ENCODE measurements at regions not wholly inside any gene's neighbourhood (a gene's known extent, or its start where the extent isn't known, plus 50 kb on each side); places are given as distances from the start of the nearest gene placed in this dataset.

DNA sequence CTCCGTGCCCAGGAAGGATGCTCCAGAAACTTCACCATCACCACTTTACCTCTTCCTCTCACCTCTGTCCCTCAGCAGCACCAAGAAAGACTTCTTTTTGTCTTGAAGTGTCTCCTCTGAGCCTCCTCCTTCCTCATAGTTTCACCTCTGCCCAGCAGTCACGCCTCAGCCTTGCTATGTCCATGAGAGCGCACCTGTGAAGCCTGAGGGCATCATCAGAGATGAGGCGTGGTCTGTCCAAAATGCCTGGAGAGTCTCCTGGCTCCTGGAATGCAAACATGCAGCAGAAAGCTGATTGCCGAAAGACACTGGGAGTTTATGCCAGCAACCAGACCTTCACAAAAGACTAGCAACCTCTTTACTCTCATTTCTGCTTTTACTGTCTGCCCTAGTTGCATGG is 336.6 kb downstream of the TEX29 start:
- Histone ChIP-seq H3K4me1 (ENCODE audit: low read depth) (no peaks in the 10 kb centered on the region), H3K36me3 (ENCODE audit: low read depth) (no peaks in the 10 kb centered on the region), H3K9me3 (no peaks in the 10 kb centered on the region), H3K4me3 (no peak overlapping the region)
- DNase-seq (no peak), ATAC-seq (no peak)
- intact Hi-C loops (cut with DNase I, micrococcal nuclease): no loop called here
- TF ChIP-seq CTCF (IDR thresholded peaks at IDR 0.05): no peak

DNA sequence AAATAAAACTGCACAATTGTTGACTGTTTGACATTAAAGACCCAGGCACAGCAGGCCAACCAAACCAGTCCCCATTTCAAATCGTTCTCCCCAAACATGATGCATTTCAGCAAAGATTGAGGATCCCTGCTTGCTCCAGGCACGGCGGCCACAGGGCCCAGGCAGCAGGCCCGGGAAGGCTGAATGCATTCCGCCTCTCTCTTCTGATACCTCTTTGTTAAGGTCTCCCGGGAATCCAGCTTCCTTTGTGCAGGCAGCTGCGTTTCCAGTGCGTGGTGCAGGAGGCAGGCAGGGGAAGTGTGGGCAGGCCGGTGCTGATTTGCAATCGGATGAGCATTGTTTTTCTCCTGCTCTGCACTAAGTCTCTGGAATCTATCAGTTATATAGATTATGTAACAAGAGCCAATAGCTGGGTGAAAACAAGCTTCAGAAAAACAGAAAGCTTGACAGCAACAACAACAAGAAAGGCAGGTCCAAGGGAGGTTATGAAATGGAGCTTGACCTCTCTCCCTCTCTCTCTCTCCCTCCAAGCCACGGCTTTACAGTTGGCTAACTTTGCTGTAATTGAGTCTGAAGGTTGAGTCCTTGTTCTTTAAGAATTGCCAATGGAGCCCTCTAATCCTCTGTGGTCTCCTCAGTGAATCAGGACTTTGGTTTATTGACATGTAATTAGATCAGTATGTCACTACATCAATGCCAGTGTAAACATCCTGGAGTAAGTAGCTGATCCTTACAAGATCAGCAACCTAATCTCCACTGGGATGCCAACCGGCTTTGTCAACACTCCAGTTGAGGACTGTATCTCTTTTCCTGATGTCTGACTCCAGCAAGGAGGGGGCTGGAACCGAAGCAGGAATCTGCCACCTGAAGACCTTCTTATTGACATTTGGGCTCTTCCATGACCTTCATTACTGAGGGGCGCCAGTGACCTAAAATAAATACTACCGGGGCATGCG is 338.0 kb downstream of the TEX29 start:
- intact Hi-C loops (cut with DNase I, micrococcal nuclease): no loop called here
- Histone ChIP-seq H3K4me3 (no peak overlapping the region), H3K4me1 (ENCODE audit: low read depth) (no peaks in the 10 kb centered on the region), H3K36me3 (ENCODE audit: low read depth) (no peaks in the 10 kb centered on the region), H3K9me3 (no peaks in the 10 kb centered on the region)
- ATAC-seq: no peak
- no peak for TF ChIP-seq CTCF (IDR thresholded peaks at IDR 0.05)
- no peak for DNase-seq

DNA sequence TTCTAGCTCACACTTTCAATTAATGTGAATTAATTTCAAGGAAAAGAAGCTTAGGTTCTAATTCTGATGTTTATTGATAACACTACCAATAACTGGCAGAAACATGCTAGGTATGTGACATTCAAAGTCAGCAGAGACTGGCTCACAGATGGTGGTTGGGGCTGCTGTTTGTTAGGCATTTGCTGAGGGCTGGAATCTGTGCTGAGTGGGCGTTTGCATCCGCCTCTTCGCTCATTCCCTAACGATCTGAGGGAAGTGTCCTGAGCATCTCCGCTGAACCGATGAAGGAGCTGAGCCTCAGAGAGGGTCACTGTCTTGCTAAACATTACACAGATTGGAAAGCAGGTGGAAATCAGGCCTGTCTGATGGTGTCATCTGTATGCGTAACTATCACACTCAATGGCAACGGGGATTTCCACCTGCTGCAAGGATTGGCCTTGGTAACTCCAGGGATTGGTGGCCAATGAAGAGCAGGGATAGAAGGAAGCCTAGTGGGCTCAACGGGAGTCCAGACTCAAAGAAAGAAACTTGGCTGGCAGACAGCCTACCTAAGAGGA is 338.9 kb downstream of the TEX29 start:
- H3K4me1 ChIP-seq (ENCODE audit: low read depth): no peaks in the 10 kb centered on the region
- no peak for DNase-seq

GRCh38 chr13:111659842-111660241 is 339.4 kb downstream of the TEX29 start:
- Histone ChIP-seq H3K4me1 (ENCODE audit: low read depth) (no peaks in the 10 kb centered on the region), H3K36me3 (ENCODE audit: low read depth) (no peaks in the 10 kb centered on the region), H3K9me3 (no peaks in the 10 kb centered on the region), H3K4me3 (no peak overlapping the region)
- DNase-seq (no peak), ATAC-seq (no peak)
- no peak for TF ChIP-seq CTCF (IDR thresholded peaks at IDR 0.05)
- intact Hi-C loops (cut with DNase I, micrococcal nuclease): no loop called here

More for the DNA sequence above, 338.9 kb downstream of the TEX29 start:
- intact Hi-C loops (cut with DNase I, micrococcal nuclease): no loop called here
- H3K9me3 ChIP-seq: no peaks in the 10 kb centered on the region
- H3K4me3 ChIP-seq: no peak overlapping the region
- H3K36me3 ChIP-seq (ENCODE audit: low read depth): no peaks in the 10 kb centered on the region
- no peak for ATAC-seq
- TF ChIP-seq CTCF (IDR thresholded peaks at IDR 0.05): no peak

DNA sequence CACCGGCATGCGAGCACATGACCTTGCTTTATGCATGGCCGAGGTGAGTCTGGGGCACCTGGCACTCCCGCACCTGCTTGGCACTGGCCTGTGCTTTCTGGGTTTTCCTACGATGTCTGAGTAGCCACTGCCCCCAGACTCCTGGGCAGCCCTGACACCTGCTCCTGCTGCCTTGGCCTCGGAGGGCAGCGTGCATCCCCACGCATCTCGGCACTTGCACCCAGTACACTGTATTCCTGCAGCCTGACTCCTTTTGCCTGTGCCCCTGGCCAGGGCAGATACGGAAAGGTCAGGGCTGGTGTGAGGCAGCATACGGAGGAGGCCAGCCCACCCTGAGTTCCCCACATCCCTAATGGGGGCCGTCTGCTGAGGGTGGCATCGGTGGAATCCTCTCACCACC is 340.6 kb downstream of the TEX29 start:
- no peak for ATAC-seq
- DNase-seq: no peak
- intact Hi-C loops (cut with DNase I, micrococcal nuclease): no loop called here
- Histone ChIP-seq H3K4me1 (ENCODE audit: low read depth) (no peaks in the 10 kb centered on the region), H3K4me3 (no peak overlapping the region), H3K9me3 (no peaks in the 10 kb centered on the region), H3K36me3 (ENCODE audit: low read depth) (no peaks in the 10 kb centered on the region)
- no peak for TF ChIP-seq CTCF (IDR thresholded peaks at IDR 0.05)

Measured in mucosa of descending colon (tissue), 3 donors.